ENCODE measurements at regions not wholly inside any gene's neighbourhood (a gene's known extent, or its start where the extent isn't known, plus 50 kb on each side); places are given as distances from the start of the nearest gene placed in this dataset.
A peak's percentile ranks its signal among the peaks of the same experiment; 100 is the strongest.

GRCh38 chr2:239892441-239893235, 132.5 kb downstream of the NDUFA10 start:
- DNase-seq (ENCODE audit: low spot score), result no peak
- H3K27ac Mint-ChIP-seq, result no peak overlapping the region
- H3K36me3 Mint-ChIP-seq, result no peaks in the 10 kb centered on the region
- Histone ChIP-seq H4K20me1 (ENCODE audit: low read depth) (no peaks in the 10 kb centered on the region), H3K9me3 (ENCODE audit: low read depth) (no peaks in the 10 kb centered on the region), H3K4me1 (no peaks in the 10 kb centered on the region), H3K4me3 (no peak overlapping the region), H3K27ac (no peak overlapping the region), H3K79me2 (ENCODE audit: low read depth) (no peaks in the 10 kb centered on the region), H3K9ac (no peak overlapping the region), H3F3A (ENCODE audit: low read depth) (no peaks in the 10 kb centered on the region), H2AFZ (replicated peaks) (no peak overlapping the region), H3K36me3 (no peaks in the 10 kb centered on the region), H3K4me2 (no peak overlapping the region), H3K27me3 (no peaks in the 10 kb centered on the region)
- H3K4me1 Mint-ChIP-seq, result peaks cover 3% of the 10 kb centered on the region
- H3K9me3 Mint-ChIP-seq, result peaks cover 3% of the 10 kb centered on the region
- H3K27me3 Mint-ChIP-seq (ENCODE audit: insufficient read depth, low read depth), result peaks cover 15% of the 10 kb centered on the region
- H3K4me3 Mint-ChIP-seq, result no peak overlapping the region
- TF ChIP-seq, protein P1, sequence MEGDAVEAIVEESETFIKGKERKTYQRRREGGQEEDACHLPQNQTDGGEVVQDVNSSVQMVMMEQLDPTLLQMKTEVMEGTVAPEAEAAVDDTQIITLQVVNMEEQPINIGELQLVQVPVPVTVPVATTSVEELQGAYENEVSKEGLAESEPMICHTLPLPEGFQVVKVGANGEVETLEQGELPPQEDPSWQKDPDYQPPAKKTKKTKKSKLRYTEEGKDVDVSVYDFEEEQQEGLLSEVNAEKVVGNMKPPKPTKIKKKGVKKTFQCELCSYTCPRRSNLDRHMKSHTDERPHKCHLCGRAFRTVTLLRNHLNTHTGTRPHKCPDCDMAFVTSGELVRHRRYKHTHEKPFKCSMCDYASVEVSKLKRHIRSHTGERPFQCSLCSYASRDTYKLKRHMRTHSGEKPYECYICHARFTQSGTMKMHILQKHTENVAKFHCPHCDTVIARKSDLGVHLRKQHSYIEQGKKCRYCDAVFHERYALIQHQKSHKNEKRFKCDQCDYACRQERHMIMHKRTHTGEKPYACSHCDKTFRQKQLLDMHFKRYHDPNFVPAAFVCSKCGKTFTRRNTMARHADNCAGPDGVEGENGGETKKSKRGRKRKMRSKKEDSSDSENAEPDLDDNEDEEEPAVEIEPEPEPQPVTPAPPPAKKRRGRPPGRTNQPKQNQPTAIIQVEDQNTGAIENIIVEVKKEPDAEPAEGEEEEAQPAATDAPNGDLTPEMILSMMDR (IDR thresholded peaks at IDR 0.05), result no peak
- no peak for TF ChIP-seq EZH2 (IDR thresholded peaks at IDR 0.05)
- no peak for TF ChIP-seq EZH2phosphoT487 (IDR thresholded peaks at IDR 0.05)

DNA sequence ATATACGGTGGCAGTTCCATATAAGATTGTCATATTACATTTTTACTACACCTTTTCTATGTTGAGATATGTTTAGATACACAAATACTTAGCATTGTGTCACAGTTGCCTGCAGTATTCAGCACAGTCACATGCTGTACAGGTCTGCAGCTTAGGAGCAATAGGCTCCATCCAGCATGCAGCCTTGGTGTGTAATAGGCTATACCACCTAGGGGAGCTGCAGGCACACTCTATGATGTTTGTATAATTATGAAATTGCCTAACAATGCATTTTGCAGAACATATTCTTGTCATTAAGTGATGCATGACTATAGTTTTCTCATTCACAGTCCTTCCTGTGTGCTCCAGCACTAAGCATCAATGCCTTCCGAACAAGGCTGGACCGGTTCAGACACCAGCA, 133.4 kb downstream of the NDUFA10 start:
- H2AFZ ChIP-seq (replicated peaks), result no peak overlapping the region
- H4K20me1 ChIP-seq (ENCODE audit: low read depth), result no peaks in the 10 kb centered on the region
- H3K36me3 ChIP-seq, result no peaks in the 10 kb centered on the region
- Mint-ChIP-seq H3K27me3 (ENCODE audit: insufficient read depth, low read depth) (peaks cover 15% of the 10 kb centered on the region), H3K27ac (no peak overlapping the region), H3K4me1 (peaks cover 3% of the 10 kb centered on the region), H3K9me3 (peaks cover 3% of the 10 kb centered on the region), H3K36me3 (no peaks in the 10 kb centered on the region), H3K4me3 (no peak overlapping the region)
- H3K27me3 ChIP-seq, result no peaks in the 10 kb centered on the region
- no peak overlapping the region for H3K4me2 ChIP-seq
- H3K9ac ChIP-seq, result no peak overlapping the region
- no peak overlapping the region for H3K4me3 ChIP-seq
- H3K79me2 ChIP-seq (ENCODE audit: low read depth), result no peaks in the 10 kb centered on the region
- no peaks in the 10 kb centered on the region for H3K4me1 ChIP-seq
- no peak for TF ChIP-seq EZH2phosphoT487 (IDR thresholded peaks at IDR 0.05)
- TF ChIP-seq, protein P1 (IDR thresholded peaks at IDR 0.05), result no peak
- TF ChIP-seq EZH2 (IDR thresholded peaks at IDR 0.05), result no peak
- no peaks in the 10 kb centered on the region for H3F3A ChIP-seq (ENCODE audit: low read depth)
- DNase-seq (ENCODE audit: low spot score), result no peak
- no peak overlapping the region for H3K27ac ChIP-seq
- H3K9me3 ChIP-seq (ENCODE audit: low read depth), result peaks cover 3% of the 10 kb centered on the region

- H3K27ac ChIP-seq, result no peak overlapping the region
- no peaks in the 10 kb centered on the region for H3K79me2 ChIP-seq (ENCODE audit: low read depth)
- Mint-ChIP-seq H3K27ac (peak overlapping the region; percentile 28), H3K36me3 (no peaks in the 10 kb centered on the region), H3K9me3 (peaks cover 7% of the 10 kb centered on the region), H3K27me3 (ENCODE audit: insufficient read depth, low read depth) (peaks cover 13% of the 10 kb centered on the region), H3K4me1 (peaks cover 3% of the 10 kb centered on the region), H3K4me3 (no peak overlapping the region)
- DNase-seq (ENCODE audit: low spot score), result no peak
- H2AFZ ChIP-seq (replicated peaks), result no peak overlapping the region
- peaks cover 13% of the 10 kb centered on the region for H3K9me3 ChIP-seq (ENCODE audit: low read depth)
- H3K9ac ChIP-seq, result no peak overlapping the region
- no peaks in the 10 kb centered on the region for H3K36me3 ChIP-seq
- H3K4me3 ChIP-seq, result no peak overlapping the region
- H3K27me3 ChIP-seq, result no peaks in the 10 kb centered on the region
- no peak for TF ChIP-seq EZH2 (IDR thresholded peaks at IDR 0.05)
- no peak for TF ChIP-seq EZH2phosphoT487 (IDR thresholded peaks at IDR 0.05)
- TF ChIP-seq, protein P1 (IDR thresholded peaks at IDR 0.05), result no peak
- no peaks in the 10 kb centered on the region for H3K4me1 ChIP-seq
- no peaks in the 10 kb centered on the region for H3F3A ChIP-seq (ENCODE audit: low read depth)
- H4K20me1 ChIP-seq (ENCODE audit: low read depth), result no peaks in the 10 kb centered on the region
- H3K4me2 ChIP-seq, result no peak overlapping the region
These were observed 134.9 kb downstream of the NDUFA10 start for GRCh38 chr2:239890206-239890746.

Measured in neural progenitor cell (in vitro differentiated cells).